ENCODE measurements at regions not wholly inside any gene's neighbourhood (a gene's known extent, or its start where the extent isn't known, plus 50 kb on each side); places are given as distances from the start of the nearest gene placed in this dataset.

DNA sequence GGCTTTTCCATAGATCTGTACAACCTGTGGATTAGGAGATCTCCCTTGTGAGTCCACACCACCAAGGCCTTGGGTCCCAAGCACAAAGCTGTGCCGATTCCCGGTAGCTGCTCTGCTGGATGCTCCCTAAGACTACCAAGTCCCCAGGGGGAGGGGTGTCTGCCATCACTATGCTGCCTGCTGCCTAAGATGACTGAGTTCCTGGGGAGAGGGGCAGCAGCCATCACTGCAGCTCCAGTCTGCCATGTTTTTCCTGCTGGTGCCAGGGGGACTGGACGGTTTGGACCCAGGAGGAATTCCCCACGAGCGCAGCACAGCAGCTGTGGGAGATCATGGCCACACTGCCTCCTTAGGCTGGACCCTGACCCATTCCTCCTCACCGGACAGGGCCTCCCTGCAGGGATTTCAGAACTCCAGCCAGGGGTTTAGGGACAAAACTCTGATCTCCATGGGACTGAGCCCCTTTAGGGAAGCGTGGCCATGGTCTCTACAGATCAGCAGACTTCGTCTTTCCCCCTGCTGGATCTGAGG, 1049.8 kb downstream of the SORCS1 start:
- TF ChIP-seq, protein P1, sequence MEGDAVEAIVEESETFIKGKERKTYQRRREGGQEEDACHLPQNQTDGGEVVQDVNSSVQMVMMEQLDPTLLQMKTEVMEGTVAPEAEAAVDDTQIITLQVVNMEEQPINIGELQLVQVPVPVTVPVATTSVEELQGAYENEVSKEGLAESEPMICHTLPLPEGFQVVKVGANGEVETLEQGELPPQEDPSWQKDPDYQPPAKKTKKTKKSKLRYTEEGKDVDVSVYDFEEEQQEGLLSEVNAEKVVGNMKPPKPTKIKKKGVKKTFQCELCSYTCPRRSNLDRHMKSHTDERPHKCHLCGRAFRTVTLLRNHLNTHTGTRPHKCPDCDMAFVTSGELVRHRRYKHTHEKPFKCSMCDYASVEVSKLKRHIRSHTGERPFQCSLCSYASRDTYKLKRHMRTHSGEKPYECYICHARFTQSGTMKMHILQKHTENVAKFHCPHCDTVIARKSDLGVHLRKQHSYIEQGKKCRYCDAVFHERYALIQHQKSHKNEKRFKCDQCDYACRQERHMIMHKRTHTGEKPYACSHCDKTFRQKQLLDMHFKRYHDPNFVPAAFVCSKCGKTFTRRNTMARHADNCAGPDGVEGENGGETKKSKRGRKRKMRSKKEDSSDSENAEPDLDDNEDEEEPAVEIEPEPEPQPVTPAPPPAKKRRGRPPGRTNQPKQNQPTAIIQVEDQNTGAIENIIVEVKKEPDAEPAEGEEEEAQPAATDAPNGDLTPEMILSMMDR (conservative IDR thresholded peaks at IDR 0.05; ENCODE audit: low read length): no peak
- no peak for TF ChIP-seq EZH2phosphoT487 (IDR thresholded peaks at IDR 0.05; ENCODE audit: borderline replicate concordance, low read depth, low read length)
